ENCODE measurements at regions not wholly inside any gene's neighbourhood (a gene's known extent, or its start where the extent isn't known, plus 50 kb on each side); places are given as distances from the start of the nearest gene placed in this dataset.

- no peak overlapping the region for H3K4me3 ChIP-seq (ENCODE audit: low read length)
Observed at GRCh38 chr14:65794674-65795279, 382.2 kb downstream of the FUT8 start.

GRCh38 chr14:65798216-65798615 lies 385.7 kb downstream of the FUT8 start:
- Histone ChIP-seq H2AFZ (ENCODE audit: low read depth, low read length) (no peak overlapping the region), H3K27ac (ENCODE audit: low read length) (no peak overlapping the region), H3K36me3 (replicated peaks; ENCODE audit: low read depth, low read length) (no peaks in the 10 kb centered on the region), H3K27me3 (ENCODE audit: low read depth, low read length) (0 out of 2 replicates have a peak, but pooled peaks cover 9% of the 10 kb centered on the region), H3K4me1 (ENCODE audit: low read length) (no peaks in the 10 kb centered on the region), H3K4me3 (ENCODE audit: low read length) (no peak overlapping the region), H3K79me2 (ENCODE audit: low read length) (no peaks in the 10 kb centered on the region), H3K9ac (ENCODE audit: low read length) (no peak overlapping the region), H3K4me2 (ENCODE audit: low read length) (no peak overlapping the region), H3K9me3 (ENCODE audit: insufficient read depth, low read length) (no peaks in the 10 kb centered on the region), H4K20me1 (ENCODE audit: insufficient read depth, low read length) (no peaks in the 10 kb centered on the region)
- TF ChIP-seq EZH2phosphoT487 (IDR thresholded peaks at IDR 0.05; ENCODE audit: low read depth) (no peak), CTCF (IDR thresholded peaks at IDR 0.05; ENCODE audit: low read depth, low read length) (no peak)

More at GRCh38 chr14:65794674-65795279, 382.2 kb downstream of the FUT8 start:
- no peak overlapping the region for H3K4me2 ChIP-seq (ENCODE audit: low read length)
- H3K9ac ChIP-seq (ENCODE audit: low read length), result no peak overlapping the region
- no peaks in the 10 kb centered on the region for H3K9me3 ChIP-seq (ENCODE audit: insufficient read depth, low read length)
- 0 out of 2 replicates have a peak, but pooled peaks cover 9% of the 10 kb centered on the region for H3K27me3 ChIP-seq (ENCODE audit: low read depth, low read length)
- no peaks in the 10 kb centered on the region for H3K36me3 ChIP-seq (replicated peaks; ENCODE audit: low read depth, low read length)
- no peaks in the 10 kb centered on the region for H3K4me1 ChIP-seq (ENCODE audit: low read length)
- H2AFZ ChIP-seq (ENCODE audit: low read depth, low read length), result no peak overlapping the region
- no peak overlapping the region for H3K27ac ChIP-seq (ENCODE audit: low read length)
- TF ChIP-seq EZH2phosphoT487 (IDR thresholded peaks at IDR 0.05; ENCODE audit: low read depth), result no peak
- no peak for TF ChIP-seq CTCF (IDR thresholded peaks at IDR 0.05; ENCODE audit: low read depth, low read length)
- H4K20me1 ChIP-seq (ENCODE audit: insufficient read depth, low read length), result no peaks in the 10 kb centered on the region
- no peaks in the 10 kb centered on the region for H3K79me2 ChIP-seq (ENCODE audit: low read length)

- Histone ChIP-seq H3K4me2 (ENCODE audit: low read length) (no peak overlapping the region), H4K20me1 (ENCODE audit: insufficient read depth, low read length) (no peaks in the 10 kb centered on the region), H3K79me2 (ENCODE audit: low read length) (no peaks in the 10 kb centered on the region), H3K9ac (ENCODE audit: low read length) (no peak overlapping the region), H3K27me3 (ENCODE audit: low read depth, low read length) (0 out of 2 replicates have a peak, but pooled peaks cover 9% of the 10 kb centered on the region), H3K27ac (ENCODE audit: low read length) (no peak overlapping the region), H3K4me1 (ENCODE audit: low read length) (peaks cover 19% of the 10 kb centered on the region), H3K36me3 (replicated peaks; ENCODE audit: low read depth, low read length) (no peaks in the 10 kb centered on the region), H3K4me3 (ENCODE audit: low read length) (no peak overlapping the region), H2AFZ (ENCODE audit: low read depth, low read length) (no peak overlapping the region), H3K9me3 (ENCODE audit: insufficient read depth, low read length) (no peaks in the 10 kb centered on the region)
- TF ChIP-seq CTCF (IDR thresholded peaks at IDR 0.05; ENCODE audit: low read depth, low read length), result no peak
- TF ChIP-seq EZH2phosphoT487 (IDR thresholded peaks at IDR 0.05; ENCODE audit: low read depth), result no peak
Observed at GRCh38 chr14:65800694-65801093, 388.2 kb downstream of the FUT8 start.

GRCh38 chr14:65802196-65802595 lies 389.7 kb downstream of the FUT8 start:
- H3K27me3 ChIP-seq (ENCODE audit: low read depth, low read length), result 0 out of 2 replicates have a peak, but pooled peaks cover 4% of the 10 kb centered on the region
- H3K4me1 ChIP-seq (ENCODE audit: low read length), result peaks cover 21% of the 10 kb centered on the region
- H3K9ac ChIP-seq (ENCODE audit: low read length), result no peak overlapping the region
- H3K4me3 ChIP-seq (ENCODE audit: low read length), result no peak overlapping the region
- no peak overlapping the region for H3K27ac ChIP-seq (ENCODE audit: low read length)
- no peak overlapping the region for H2AFZ ChIP-seq (ENCODE audit: low read depth, low read length)
- no peak overlapping the region for H3K4me2 ChIP-seq (ENCODE audit: low read length)
- H3K9me3 ChIP-seq (ENCODE audit: insufficient read depth, low read length), result peaks cover under 1% of the 10 kb centered on the region; the same call in 1 of the 2 replicates
- H3K79me2 ChIP-seq (ENCODE audit: low read length), result no peaks in the 10 kb centered on the region
- TF ChIP-seq EZH2phosphoT487 (IDR thresholded peaks at IDR 0.05; ENCODE audit: low read depth), result no peak
- no peak for TF ChIP-seq CTCF (IDR thresholded peaks at IDR 0.05; ENCODE audit: low read depth, low read length)
- H3K36me3 ChIP-seq (replicated peaks; ENCODE audit: low read depth, low read length), result no peaks in the 10 kb centered on the region
- no peaks in the 10 kb centered on the region for H4K20me1 ChIP-seq (ENCODE audit: insufficient read depth, low read length)
